DMS153 treated with DMSO at 0.1 percent for 48 hours (cell line): ENCODE measurements at regions not wholly inside any gene's neighbourhood (a gene's known extent, or its start where the extent isn't known, plus 50 kb on each side); places are given as distances from the start of the nearest gene placed in this dataset.
"Not testable (repeated sequence)": the region's sequence is repeated elsewhere in the genome, so short reads cannot be mapped to it uniquely, and the experiment has no call there.

ENCODE experiments used
- DNase-seq: peaks from one replicate; lab custom pipeline; 2025; ENCODE audit not compliant: unreplicated experiment; lab: John Stamatoyannopoulos, UW

- DNase-seq, result no peak
Measured at GRCh38 chr4:23970201-23970850, 80.5 kb upstream of the PPARGC1A start.

- no peak for DNase-seq
Measured at GRCh38 chr4:23969635-23970145, 79.8 kb upstream of the PPARGC1A start.

- no peak for DNase-seq
Measured at GRCh38 chr4:23967281-23967680, 77.4 kb upstream of the PPARGC1A start.

GRCh38 chr4:23966725-23967124, 76.9 kb upstream of the PPARGC1A start:
- DNase-seq, result no peak

- DNase-seq, result no peak
Measured at GRCh38 chr4:23962462-23962861, 72.6 kb upstream of the PPARGC1A start.

- DNase-seq, result not testable (repeated sequence)
Measured at GRCh38 chr4:23961395-23961794, 71.5 kb upstream of the PPARGC1A start.

GRCh38 chr4:23959396-23960148, 69.7 kb upstream of the PPARGC1A start:
- no peak for DNase-seq

- DNase-seq, result no peak
Measured at GRCh38 chr4:23958749-23959148, 68.9 kb upstream of the PPARGC1A start.

GRCh38 chr4:23957465-23957864, 67.6 kb upstream of the PPARGC1A start:
- DNase-seq, result no peak

GRCh38 chr4:23956601-23957364, 66.9 kb upstream of the PPARGC1A start:
- no peak for DNase-seq

- DNase-seq, result no peak
Measured at GRCh38 chr4:23952258-23952657, 62.4 kb upstream of the PPARGC1A start.

- DNase-seq, result no peak
Measured at GRCh38 chr4:23947826-23948225, 58.0 kb upstream of the PPARGC1A start.

GRCh38 chr4:23946299-23946698, 56.5 kb upstream of the PPARGC1A start:
- no peak for DNase-seq

- no peak for DNase-seq
Measured at GRCh38 chr4:23945451-23946017, 55.7 kb upstream of the PPARGC1A start.

GRCh38 chr4:23944556-23944955, 54.7 kb upstream of the PPARGC1A start:
- not testable (repeated sequence) for DNase-seq

- DNase-seq, result no peak
Measured at GRCh38 chr4:23943478-23943877, 53.6 kb upstream of the PPARGC1A start.

GRCh38 chr4:23942471-23942870, 52.6 kb upstream of the PPARGC1A start:
- no peak for DNase-seq
